NT2/D1 (cell line): ENCODE measurements at regions not wholly inside any gene's neighbourhood (a gene's known extent, or its start where the extent isn't known, plus 50 kb on each side); places are given as distances from the start of the nearest gene placed in this dataset.

Experiments used
- SUZ12 ChIP-seq: IDR thresholded peaks from 2 replicates; pipeline ENCODE4 v1.6.1; 2011; ENCODE audit not compliant: insufficient read length, insufficient read depth; ENCODE audit errors: extremely low read depth
- YY1 ChIP-seq: IDR thresholded peaks from 2 replicates; pipeline ENCODE4 v1.6.1; 2011; ENCODE audit not compliant: insufficient read length, insufficient read depth

DNA sequence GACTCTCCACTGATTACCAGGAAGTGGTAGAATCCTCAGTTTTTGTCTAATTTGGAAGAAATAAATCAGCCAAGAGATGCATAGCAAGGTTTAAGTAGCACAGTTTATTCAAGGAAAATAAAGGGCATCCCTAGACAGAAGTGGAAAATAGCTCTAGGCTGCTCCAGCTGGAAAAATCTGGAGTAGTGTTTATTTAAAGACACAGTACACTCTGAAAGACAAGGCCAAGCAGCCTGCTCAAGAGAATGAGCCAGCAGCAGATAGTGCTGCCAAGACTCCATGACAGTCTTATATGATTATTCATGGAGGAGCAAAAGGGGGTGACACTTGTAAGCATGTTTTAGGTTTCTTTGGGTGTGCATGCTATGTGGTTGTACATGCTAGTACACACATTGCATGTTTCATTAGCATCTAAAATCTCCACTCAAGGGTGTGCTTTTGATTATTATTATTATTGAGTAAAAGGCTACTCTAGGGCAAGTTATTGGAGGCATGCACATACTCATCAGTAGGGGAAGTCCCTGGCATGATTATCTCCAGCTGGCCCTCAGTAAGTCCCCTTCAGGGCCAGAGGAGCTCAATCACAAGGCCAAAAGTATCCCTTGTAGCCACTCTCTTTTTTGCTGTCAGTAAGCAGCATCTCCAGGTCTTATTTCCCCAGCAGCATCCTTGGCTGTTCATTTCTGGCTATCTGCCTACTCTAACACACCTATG is 85.1 kb upstream of the USP9Y start:
- no peak for TF ChIP-seq SUZ12
- TF ChIP-seq YY1, result no peak
